ENCODE measurements at regions not wholly inside any gene's neighbourhood (a gene's known extent, or its start where the extent isn't known, plus 50 kb on each side); places are given as distances from the start of the nearest gene placed in this dataset.

GRCh38 chr17:17421346-17422216, 55.2 kb upstream of the MED9 start (continued):
- no peak for TF ChIP-seq ZNF449 (tag by site-specific recombination; IDR thresholded peaks at IDR 0.05)

DNA sequence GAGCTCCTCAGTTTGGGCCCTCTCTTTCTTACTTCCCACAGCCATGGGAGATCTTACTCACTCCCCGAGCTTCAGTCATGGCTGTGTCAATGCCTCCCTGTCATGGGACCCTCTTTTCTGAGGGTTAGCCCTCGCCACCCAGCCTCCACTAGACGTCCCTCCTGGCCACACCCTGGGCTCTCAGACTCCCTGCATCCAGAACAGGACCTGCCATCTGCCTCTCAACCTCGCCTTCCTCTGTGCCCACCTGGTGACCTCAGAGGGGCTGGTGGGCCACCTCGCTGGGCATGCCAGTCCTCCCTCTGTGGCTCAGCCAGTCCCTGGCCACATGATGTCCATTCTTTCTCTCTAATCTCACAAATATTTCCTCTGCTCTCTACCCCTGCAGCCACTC, 54.6 kb upstream of the MED9 start:
- H3K9me3 ChIP-seq (ENCODE audit: control insufficient read depth, insufficient read depth, low read depth, low read length): no peaks in the 10 kb centered on the region
- no peak overlapping the region for H3K4me3 ChIP-seq (ENCODE audit: low read depth, low read length)
- H3K27ac ChIP-seq (ENCODE audit: extremely low read depth, low read depth, low read length): no peak overlapping the region
- CTCF ChIA-PET: no interaction called here
- TF ChIP-seq ZNF555 (tag by site-specific recombination; conservative IDR thresholded peaks at IDR 0.05): no peak
- TF ChIP-seq PRDM10 (tag by site-specific recombination; IDR thresholded peaks at IDR 0.05): no peak
- no peak for TF ChIP-seq ZNF157 (tag by site-specific recombination; IDR thresholded peaks at IDR 0.05)
- TF ChIP-seq ZNF704 (tag by site-specific recombination; IDR thresholded peaks at IDR 0.05): no peak
- no peak for TF ChIP-seq ZFP69B (tag by site-specific recombination; IDR thresholded peaks at IDR 0.05)
- no peak for TF ChIP-seq ZBTB20 (tag by site-specific recombination; IDR thresholded peaks at IDR 0.05)
- TF ChIP-seq, protein P1, sequence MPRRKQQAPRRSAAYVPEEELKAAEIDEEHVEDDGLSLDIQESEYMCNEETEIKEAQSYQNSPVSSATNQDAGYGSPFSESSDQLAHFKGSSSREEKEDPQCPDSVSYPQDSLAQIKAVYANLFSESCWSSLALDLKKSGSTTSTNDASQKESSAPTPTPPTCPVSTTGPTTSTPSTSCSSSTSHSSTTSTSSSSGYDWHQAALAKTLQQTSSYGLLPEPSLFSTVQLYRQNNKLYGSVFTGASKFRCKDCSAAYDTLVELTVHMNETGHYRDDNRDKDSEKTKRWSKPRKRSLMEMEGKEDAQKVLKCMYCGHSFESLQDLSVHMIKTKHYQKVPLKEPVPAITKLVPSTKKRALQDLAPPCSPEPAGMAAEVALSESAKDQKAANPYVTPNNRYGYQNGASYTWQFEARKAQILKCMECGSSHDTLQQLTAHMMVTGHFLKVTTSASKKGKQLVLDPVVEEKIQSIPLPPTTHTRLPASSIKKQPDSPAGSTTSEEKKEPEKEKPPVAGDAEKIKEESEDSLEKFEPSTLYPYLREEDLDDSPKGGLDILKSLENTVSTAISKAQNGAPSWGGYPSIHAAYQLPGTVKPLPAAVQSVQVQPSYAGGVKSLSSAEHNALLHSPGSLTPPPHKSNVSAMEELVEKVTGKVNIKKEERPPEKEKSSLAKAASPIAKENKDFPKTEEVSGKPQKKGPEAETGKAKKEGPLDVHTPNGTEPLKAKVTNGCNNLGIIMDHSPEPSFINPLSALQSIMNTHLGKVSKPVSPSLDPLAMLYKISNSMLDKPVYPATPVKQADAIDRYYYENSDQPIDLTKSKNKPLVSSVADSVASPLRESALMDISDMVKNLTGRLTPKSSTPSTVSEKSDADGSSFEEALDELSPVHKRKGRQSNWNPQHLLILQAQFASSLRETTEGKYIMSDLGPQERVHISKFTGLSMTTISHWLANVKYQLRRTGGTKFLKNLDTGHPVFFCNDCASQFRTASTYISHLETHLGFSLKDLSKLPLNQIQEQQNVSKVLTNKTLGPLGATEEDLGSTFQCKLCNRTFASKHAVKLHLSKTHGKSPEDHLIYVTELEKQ (tag by site-specific recombination; IDR thresholded peaks at IDR 0.05; ENCODE audit: borderline replicate concordance): no peak
- no peak for TF ChIP-seq ZNF560 (tag by site-specific recombination; IDR thresholded peaks at IDR 0.05; ENCODE audit: borderline replicate concordance)
- TF ChIP-seq ZNF830 (tag by site-specific recombination; IDR thresholded peaks at IDR 0.05; ENCODE audit: low read depth): no peak
- no peak for TF ChIP-seq KLF9 (tag by site-specific recombination; IDR thresholded peaks at IDR 0.05; ENCODE audit: low read depth)
- TF ChIP-seq HIC1 (tag by site-specific recombination; IDR thresholded peaks at IDR 0.05): no peak
- no peak for TF ChIP-seq EGR2 (tag by site-specific recombination; IDR thresholded peaks at IDR 0.05; ENCODE audit: low read depth)
- TF ChIP-seq ZBTB21 (tag by site-specific recombination; IDR thresholded peaks at IDR 0.05): no peak
- TF ChIP-seq ZNF23 (tag by site-specific recombination; IDR thresholded peaks at IDR 0.05; ENCODE audit: borderline replicate concordance): no peak
- TF ChIP-seq MEIS1 (CRISPR knock-in tag; IDR thresholded peaks at IDR 0.05; ENCODE audit: borderline replicate concordance): no peak
- no peak for TF ChIP-seq ZNF610 (tag by site-specific recombination; IDR thresholded peaks at IDR 0.05; ENCODE audit: borderline replicate concordance)
- TF ChIP-seq, protein P2, sequence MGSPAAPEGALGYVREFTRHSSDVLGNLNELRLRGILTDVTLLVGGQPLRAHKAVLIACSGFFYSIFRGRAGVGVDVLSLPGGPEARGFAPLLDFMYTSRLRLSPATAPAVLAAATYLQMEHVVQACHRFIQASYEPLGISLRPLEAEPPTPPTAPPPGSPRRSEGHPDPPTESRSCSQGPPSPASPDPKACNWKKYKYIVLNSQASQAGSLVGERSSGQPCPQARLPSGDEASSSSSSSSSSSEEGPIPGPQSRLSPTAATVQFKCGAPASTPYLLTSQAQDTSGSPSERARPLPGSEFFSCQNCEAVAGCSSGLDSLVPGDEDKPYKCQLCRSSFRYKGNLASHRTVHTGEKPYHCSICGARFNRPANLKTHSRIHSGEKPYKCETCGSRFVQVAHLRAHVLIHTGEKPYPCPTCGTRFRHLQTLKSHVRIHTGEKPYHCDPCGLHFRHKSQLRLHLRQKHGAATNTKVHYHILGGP (tag by site-specific recombination; IDR thresholded peaks at IDR 0.05): no peak
- no peaks in the 10 kb centered on the region for H3K4me1 ChIP-seq (ENCODE audit: control insufficient read depth, insufficient read depth, low read length)
- no peaks in the 10 kb centered on the region for H3K36me3 ChIP-seq (ENCODE audit: control insufficient read depth in 2 of 2, insufficient read depth in 1 of 2, low read length in 2 of 2)
- POLR2A ChIA-PET: no interaction called here
